GM18868 (cell line): ENCODE measurements at regions not wholly inside any gene's neighbourhood (a gene's known extent, or its start where the extent isn't known, plus 50 kb on each side); places are given as distances from the start of the nearest gene placed in this dataset.
A peak's percentile ranks its signal among the peaks of the same experiment; 100 is the strongest.
"Not testable (repeated sequence)": the region's sequence is repeated elsewhere in the genome, so short reads cannot be mapped to it uniquely, and the experiment has no call there.

Source experiments
- ATAC-seq: cut with Tn5 transposase; IDR thresholded peaks from one replicate; pipeline ENCODE4 v1.9.1; 2021; ENCODE audit warnings: mild to moderate bottlenecking, moderate library complexity; ENCODE audit not compliant: unreplicated experiment

DNA sequence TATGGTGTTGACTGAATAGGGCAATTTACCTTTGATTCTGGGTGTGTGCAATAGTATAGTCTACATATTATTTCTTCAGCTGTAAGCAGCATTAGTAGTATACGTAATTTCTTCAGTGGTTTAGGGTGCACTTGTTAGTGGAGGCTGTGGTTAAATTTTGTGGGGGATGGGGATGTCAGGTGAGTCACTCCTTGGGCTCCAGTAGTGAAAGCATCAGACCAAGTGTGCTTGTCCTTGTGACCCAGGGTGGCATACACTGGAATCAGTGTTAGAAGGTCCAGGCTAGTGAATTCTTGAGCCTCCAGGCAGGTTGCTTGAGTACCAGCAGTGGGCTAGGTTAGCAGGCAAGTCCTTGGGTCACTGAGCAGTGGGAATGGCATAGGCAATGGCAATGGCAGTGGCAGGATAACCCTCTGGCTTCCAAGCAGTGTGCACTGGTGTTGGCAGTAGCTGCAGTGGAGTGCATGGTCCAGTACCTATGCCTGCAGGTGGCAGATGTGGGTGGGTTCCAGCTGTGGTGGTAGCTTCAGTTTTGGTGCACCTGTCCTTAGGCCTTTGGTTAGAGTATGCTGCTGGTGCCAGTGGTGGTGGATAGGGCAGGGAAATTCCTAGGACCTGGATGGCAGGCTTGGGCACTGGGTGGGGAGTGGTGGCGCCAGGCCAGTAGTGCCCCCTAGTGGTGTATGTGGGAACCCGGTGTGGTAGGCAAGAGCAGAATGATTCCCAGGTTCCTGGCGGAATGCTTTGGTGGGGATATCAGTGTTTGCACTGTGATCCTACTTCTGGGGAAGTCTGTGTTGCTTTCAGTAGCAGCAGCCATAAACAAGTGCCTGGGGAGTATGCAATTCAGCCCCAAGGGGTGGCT is 531.0 kb downstream of the SMARCA1 start:
- no peak for ATAC-seq

DNA sequence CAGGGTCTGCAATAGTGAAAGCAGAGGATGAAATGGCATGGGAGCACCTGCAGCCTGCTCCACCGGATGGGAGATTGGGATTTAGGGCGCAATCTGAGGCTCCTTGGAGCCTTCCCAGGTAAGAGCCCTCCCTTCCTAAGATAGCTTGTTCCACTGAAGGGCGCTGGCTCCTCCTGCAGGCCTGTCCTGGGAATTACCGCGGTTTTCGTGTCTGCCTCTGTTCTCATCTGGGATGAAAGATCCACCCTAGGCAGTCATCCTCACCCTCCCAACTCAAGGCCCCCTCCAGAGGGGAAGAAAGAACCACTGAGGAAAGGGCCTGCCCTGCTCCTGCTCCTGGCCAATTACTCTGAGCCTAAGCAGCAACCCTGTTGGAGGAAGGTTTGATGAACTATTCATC is 547.5 kb downstream of the SMARCA1 start:
- peak; percentile 84 for ATAC-seq

DNA sequence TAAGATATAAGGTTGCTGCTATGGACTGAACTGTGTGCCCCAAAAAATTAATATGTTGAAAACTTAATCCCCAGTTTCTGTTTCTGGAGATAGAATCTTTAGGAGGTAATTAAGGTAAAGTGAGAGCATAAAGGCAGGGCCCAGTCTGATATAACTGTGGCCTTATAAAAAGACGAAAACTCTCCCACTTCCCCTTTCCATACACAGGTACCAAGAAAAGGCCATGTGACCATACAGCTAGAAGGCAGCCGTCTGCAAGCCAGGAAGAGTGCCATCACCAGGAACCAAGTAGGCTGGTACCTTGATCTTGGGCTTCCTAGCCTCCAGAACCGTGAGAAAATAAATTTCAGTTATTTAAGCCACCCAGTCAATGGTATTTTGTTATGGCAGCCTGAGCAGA is 550.3 kb downstream of the SMARCA1 start:
- peak; percentile 50 for ATAC-seq

DNA sequence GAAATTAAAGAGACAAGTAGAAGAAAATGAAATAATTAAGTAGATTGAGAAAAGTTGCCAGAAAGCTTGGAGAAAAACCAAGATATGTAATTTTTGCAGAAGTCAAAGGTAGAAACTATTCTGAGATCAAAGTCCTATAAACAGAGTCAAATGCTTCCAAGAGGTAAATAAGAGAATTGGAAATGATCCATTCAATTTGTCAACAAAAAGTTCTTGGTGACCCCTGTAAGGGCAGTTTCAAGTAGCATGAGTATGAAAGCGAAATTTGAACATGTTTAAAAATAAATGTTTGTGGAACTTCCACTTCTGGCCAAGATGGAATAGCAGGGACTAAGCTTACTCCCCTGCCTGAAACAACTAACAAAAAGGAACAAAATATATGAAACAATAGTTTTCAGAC is 562.0 kb downstream of the SMARCA1 start:
- ATAC-seq, result no peak

DNA sequence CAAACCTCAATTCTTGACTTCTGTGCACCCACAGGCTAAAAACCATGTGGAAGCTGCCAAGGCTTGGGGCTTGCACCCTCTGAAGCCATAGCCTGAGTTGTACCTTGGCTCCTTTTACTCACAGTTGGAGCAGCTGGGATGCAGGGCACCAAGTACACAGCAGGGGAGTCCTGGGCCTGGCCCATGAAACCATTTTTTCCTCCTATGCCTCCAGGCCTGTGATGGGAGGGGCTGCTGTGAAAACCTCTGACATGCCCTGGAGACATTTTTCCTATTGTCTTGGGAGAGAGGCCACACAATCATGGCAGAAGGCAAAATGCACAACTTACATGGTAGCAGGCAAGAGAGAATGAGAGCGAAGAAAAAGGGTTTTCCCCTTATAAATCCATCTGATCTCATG is 568.6 kb downstream of the SMARCA1 start:
- ATAC-seq, result not testable (repeated sequence)

DNA sequence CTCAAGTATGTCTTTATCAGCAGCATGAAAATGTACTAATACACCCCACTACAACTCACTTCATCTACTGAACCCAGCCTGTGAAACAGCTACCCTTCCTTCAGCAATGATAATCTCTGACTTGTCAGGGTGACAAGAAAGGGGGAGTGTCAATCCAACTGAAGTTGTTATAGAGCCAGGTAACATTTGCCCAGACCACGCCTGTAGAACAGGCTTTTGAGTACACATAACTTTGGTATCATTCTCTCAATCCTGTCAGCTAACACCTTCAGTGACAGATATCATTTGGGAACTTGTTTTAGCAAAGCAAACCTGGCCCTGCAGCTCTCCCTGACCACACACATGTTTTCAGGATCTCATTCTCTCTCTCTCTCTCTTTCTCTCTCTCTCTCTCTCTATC is 592.2 kb downstream of the SMARCA1 start:
- ATAC-seq, result no peak

DNA sequence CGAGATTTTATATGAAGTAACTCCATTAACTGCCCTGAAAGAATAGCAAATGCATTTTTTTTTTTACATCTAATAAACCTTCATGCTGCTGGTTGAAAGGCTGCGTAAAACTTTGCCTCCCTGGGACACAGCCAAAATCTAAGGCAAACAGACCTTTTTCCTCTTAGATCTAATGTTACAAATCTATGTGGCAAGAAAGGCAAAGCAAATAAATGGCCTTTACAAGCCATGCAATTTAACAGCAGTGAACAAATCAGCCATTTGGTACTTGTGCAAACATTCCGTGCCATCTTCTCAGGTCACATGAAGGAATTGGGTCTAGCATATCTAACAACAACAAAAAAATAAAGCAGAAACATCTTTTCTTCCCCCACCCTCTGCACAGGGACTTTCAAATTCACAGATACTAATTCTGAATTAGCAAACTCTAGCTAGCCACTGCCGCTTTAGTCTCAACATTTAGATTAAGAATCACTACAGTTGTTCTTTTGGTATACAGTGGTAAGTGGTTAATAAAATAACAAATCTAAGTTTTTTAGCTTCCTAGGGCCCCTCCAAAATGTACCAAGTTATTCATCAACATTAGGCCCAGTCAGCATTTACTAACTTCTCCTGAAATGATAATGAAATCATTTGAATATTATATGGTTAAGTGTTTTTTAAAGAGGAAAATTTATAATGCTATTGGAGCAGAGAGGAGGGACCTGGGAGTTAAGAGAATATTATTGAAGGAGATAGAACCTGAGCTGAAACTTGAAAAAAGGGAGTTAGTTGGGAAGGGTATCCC is 593.8 kb downstream of the SMARCA1 start:
- ATAC-seq, result no peak

DNA sequence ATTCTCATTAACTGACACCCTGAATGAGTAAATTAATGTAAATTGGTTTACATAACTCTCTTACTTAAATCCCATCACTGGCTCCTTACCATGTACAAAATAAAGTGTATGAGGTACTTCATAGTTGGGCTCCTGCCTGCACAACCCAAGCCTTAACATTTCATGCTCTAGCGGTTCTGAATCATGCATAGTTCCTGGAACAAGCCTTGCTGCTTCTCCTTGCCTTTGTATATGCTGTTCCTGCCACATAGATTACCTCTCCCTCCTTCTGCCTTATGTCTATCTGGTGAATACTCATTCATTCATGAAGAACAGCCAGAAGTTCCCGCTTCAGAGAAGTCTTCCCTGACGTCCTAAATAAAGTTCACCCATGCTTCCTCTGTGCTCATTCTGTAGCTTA is 594.7 kb downstream of the SMARCA1 start:
- ATAC-seq, result no peak

DNA sequence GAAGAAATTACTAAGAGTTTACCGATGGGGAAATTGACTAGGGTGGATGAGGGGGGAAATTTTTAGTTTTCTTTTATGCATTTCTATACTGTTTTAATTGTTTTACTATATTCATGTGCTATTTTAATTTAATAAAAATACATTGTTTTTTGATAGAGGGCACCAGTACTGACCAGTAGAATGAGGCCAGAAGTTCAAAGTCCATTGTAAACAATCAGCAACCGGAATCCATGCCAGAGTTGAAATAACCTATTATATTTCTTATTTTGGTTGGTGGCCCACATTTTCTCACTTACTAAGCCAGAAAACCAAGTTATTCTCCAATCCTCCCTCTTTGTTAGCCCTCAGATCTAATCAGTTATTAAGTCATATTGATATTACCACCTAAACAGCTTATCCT is 595.9 kb downstream of the SMARCA1 start:
- no peak for ATAC-seq

DNA sequence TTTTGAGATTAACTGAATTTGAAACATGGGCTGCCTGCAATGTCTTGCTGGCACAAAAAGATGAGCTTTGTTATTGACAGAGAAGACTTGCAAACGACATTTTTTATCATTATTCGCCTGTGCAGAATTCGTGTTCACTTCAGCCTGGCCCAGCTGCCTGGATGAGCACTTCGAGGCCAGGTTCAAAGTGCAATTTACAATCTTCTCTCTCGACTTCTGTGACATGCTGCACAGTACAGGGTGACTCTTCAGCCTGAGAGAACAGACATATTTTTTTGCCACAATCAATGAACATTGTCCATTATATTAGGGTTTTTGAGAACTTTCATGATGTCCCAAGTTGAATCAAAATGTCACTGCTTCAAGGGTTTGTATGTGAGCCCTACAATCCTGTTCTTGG is 616.5 kb downstream of the SMARCA1 start:
- ATAC-seq, result no peak

DNA sequence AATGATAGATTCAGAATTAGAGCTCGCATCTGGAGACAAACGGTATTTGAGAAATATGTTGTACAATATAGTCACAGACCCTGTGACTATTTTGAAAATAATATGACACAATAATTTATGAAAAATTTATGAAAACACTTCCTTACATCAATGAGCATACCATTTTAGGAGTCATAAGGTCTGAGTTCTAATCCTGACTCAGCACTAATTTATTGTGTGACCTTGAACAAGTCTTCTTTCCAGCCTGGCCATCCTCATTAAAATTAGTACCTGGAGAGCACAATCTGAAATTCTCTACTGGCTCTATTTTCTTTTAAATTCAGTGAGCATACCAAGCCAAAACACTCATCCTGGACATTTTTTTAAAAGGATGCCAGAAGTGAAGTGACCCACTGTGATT is 622.3 kb downstream of the SMARCA1 start:
- ATAC-seq, result no peak

DNA sequence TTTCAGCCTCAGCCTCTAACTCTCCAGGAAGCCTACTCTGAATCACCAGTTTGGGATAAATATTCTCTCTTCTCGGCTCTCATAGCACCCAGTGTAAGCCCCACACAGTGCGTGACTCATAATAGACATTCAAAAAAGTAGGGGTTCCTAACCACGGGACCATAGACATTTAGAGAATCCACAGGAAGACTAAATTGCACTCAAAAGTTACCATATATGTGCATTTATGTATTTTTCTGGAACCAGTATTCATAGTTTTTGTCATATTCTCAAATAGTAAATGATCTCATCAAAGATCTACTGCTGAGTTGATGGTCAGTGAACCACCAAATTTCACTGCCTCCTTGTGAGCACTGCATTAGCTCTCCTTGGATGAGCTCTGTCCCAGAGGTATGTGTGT is 625.7 kb downstream of the SMARCA1 start:
- ATAC-seq, result no peak

DNA sequence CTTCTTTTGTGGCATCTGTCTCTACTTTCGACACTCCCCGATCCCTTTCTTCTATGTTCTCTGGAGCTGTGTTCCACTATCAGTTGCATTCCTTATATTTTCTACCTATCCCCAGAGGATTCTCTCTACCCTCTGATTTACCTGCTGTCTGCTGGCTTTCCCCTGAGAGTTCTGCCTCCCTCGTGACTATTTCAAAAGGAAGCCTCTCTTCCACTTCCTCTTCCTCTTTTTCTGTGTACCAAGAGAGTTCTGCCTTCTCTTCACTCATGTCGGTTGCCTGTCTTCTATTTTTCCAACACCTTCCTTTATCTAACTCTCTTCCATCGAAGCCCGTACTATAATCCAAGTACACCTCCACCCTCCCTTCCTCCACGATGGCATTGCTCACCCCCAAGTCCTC is 631.7 kb downstream of the SMARCA1 start:
- no peak for ATAC-seq

DNA sequence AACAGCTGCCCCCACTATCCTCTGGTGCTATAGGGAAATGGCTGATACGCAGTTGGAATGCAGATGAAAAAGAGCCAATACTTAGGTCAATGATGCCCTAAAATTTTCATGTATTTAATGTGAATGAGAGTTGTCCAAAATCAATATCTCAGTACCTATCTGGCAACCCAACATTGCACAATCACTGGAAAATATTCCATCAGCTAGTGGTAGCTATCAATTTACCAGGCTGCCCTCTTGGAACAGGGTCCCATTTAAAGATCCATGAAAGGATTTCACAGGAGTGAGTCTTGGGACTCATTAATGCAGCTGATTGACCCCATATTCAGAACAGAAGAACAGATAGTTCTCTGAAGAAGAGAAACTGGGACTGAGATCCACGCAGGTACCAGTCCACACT is 638.9 kb downstream of the SMARCA1 start:
- no peak for ATAC-seq

DNA sequence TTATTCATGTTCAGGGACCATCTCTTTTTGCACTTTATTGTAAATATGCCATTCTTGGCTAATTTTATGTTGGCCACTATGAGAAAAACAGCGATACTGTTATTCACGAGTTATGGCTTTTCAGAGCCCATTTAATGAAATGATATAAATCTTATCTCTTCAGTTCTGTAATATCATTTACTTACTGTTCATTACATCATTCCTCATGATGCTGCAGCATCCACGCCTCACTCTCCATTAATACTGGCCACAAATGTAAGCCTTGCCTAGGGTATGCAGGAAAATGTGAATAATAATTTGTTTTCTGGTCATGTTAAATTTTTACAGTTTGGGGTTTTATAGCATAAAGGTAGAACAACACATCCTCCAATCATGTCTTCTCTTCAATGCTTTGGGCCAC is 639.6 kb downstream of the SMARCA1 start:
- no peak for ATAC-seq

DNA sequence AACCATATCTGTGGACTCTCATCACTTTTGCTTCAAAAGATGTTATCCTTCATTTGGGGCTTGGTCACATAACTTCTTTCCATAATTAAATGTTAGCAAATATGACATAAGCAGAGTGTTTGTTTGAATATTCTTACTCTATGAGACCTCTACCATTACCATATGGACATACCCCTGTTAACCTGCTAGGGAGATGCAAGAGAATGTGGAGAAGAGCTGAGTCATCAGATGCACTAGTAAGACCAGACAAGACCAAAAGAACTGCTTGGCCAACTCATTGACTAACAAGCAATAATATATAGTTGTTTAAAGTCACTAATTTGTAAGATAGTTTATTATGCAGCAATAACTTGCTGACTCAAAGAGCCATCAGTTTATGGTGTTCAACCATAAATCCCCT is 652.9 kb downstream of the SMARCA1 start:
- no peak for ATAC-seq

DNA sequence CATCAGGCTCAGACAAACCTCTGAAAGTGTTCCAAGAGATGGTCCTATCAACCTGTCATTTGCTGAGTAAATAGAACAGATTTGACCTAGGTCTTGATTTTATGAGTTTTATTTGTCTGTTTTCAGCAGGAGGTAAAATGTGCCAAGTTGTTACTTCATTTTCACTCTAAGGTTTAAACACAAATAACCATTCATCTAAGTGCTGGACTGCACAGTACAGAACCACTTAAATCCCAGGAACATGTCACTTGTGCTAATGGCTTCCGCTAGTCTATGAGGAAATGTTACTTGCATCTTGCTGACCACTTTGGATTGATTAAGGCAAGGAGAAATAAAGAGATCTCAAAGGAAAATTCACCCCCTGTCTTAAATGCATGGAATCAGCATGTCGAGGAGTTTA is 660.7 kb downstream of the SMARCA1 start:
- ATAC-seq, result no peak

DNA sequence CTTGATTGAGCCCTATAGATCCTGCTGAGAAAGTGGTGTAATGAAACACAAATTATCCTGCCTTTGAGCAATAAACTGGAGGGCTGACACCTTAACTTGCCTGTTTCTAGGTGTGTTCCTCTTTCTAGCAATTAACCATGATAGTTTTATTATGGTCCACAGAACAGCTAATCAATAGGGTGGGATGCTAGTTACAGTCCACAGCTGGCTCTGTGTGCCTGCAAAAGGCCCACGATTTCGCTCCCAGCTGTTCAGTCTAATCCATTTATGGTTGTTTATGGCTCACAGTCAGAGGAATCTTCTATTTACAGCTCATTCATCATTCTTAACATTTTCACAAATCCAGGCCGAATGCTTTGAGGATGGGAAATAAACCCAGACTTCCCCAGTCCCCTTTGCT is 674.9 kb downstream of the SMARCA1 start:
- no peak for ATAC-seq

DNA sequence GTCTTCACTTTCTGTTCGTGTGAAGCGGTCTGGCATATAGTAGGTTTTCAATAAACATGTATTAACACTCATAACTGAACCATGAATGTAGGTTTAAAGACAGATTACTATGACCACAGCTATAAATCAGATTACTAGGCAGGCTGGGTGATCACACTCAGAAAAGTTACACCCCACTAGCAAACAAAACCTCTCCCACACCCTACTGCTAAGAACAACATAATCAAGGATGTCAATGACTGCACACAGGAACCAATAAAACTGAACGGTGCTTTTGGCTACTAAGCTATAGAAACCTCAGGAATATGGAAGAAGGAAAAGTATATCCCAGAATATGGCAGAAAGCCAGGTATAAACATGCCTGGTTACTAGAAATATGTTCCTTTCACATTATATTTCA is 676.9 kb downstream of the SMARCA1 start:
- no peak for ATAC-seq

DNA sequence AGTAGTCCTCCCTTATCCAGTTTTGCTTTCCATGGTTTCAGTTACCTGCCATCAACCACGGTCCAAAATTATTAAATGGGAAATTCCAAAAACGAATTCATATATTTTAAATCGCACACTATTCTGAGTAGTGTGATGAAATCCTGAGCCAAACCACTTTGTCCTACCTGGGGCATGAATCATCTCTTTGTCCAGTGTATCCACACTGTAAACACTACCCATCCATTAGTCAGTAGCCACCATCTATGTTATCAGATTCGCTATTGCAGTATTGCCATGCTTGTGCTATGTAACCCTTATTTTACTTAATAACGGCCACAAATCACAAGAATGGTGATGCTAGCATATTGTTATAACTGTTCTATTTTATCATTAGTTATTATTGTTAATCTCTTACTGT is 704.6 kb downstream of the SMARCA1 start:
- ATAC-seq, result no peak

DNA sequence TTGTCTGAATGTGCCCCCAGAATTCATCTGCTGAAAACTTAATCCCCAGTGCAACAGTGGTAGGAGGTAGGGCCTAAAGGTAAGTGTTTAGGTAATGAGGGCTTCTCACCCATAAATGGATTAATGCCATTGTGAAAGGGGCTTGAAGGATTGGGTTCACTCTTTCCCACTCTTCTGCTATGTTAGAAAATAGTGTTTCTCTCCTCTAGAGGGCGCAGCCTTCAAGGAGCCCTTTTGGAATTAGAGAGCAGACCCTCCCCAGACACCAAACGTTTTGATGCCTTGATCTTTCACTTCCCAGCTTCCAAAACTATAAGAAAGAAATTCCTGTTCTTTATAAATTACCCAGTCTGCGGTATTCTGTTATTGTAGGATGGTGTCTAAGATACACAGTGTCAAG is 706.4 kb downstream of the SMARCA1 start:
- ATAC-seq, result no peak

DNA sequence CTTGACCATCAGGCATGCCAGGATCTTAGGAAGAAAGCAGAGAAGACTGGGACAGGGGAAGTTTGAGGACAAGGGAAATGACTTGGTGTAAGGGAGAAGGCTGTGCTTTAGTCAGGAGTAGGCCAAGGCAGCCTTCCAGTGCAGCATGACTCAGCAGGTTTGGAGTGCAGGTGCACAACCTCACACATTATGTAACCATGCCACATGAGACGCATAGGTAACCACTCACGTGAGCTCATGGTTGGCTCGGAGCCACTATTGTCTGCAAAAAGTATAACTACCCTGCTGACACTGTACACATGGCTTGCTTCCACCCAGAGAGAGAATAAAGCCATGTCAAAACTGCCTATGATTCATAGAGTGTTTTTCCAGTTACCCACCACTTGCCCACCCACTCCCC is 715.9 kb downstream of the SMARCA1 start:
- no peak for ATAC-seq
